Activated effector memory CD4-positive, alpha-beta T cell treated with anti-CD3 and anti-CD28 coated beads, Interleukin-2, amount 50 U/mL, for 16 hours (primary cell): ENCODE measurements at regions not wholly inside any gene's neighbourhood (a gene's known extent, or its start where the extent isn't known, plus 50 kb on each side); places are given as distances from the start of the nearest gene placed in this dataset.

Experiments
- DNase-seq: peaks from one replicate; pipeline ENCODE4 v3.0.0-alpha.2; 2020

DNA sequence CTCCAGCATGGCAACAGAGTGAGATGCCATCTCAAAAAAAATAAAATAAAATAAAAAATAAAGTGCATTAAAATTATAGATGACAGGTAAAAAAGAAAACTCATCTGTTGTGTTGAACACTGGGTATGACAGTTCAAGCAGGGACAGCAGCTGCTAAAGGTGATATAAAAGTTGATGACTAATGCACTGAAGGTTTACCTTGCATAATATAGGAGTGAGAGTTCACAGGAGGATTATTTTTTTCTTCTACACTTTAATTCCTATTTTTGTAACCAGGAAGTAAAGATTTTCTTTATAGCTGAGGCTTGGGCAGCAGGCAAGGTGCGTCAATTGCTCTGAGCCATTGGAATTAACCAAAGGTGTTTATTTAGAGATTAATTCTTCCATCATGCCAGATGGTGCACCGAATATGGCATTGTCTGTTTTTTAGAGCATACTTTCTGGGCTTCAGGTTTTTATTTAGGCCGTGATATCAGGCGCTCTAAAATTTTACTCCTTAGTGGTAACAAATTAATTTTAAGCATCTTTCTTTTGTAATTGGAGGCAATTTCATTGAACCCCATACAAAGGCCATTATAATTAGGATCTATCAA, 337.0 kb upstream of the SLC10A2 start:
- DNase-seq = no peak

DNA sequence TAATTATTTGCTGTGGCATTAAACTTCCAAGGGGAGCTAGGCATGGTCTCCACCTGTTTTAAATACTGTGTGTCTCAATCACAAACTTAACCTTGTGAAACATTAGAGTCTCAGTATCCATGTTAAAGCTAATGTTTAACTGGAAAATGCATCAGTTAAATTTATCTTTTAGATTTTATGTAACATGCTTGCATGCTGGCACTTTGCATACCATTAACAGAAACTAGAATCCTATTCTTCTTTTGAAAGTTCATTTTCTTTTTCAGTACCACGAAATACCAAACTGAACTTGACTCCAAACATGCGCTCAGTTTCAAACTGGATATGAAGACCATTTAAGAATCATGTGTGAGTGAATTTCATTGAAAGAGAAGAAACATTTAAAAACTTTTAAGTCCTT, 328.9 kb upstream of the SLC10A2 start:
- DNase-seq = no peak

DNA sequence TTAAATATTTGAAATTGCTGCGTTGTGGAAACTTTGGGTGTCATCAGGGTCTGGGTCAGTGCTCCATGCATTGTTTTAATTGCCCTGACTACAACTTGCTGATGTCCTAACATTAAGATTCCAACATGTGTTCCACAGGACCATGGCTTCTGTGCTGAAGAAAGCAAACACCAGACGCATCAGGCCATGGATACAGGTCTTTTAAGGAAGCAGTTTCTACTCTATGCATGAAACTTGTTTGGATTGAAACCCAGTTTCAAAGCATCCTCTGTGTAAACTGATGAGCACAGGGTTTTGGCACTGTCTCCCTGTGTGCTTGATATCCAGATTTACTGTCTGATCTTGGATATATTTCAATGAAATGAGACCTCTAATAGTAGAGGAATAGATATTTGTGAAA, 328.4 kb upstream of the SLC10A2 start:
- no peak for DNase-seq

DNA sequence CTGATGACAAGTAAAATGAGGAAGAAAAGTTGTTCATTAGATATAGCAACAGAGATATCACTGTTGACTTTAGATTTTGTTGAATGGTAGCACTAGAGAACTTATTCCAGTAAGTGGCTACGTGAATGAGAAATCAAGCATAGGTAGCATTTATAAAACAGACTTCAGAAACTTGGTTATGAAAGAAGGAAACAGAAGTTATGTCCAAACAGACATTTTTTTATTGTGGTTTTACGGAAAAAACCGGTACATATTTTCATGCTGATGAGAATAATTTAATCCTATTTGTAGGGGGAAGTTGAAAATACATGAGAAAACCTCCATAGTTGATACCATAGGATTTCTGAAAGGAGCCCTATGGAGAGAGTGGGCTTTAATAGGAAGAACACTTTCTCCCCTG, 325.7 kb upstream of the SLC10A2 start:
- no peak for DNase-seq

DNA sequence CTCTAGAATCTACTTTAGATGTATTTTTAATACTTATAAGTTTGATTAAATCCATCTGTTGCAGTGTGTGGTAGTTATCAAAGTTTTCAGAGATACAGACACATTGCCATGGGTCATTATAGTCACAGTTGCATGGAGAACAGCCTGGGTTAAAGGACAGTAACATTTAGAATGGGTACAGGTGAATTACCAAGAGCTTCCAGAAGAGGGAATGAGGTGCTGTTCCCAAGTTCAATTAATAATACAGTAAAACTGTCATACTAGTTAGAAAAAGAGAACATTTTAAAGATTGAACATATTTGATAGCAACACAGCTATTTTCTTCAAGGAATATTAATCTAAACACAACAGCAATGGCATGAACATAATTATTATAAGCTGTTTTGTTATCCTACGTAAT, 322.6 kb upstream of the SLC10A2 start:
- DNase-seq = no peak

DNA sequence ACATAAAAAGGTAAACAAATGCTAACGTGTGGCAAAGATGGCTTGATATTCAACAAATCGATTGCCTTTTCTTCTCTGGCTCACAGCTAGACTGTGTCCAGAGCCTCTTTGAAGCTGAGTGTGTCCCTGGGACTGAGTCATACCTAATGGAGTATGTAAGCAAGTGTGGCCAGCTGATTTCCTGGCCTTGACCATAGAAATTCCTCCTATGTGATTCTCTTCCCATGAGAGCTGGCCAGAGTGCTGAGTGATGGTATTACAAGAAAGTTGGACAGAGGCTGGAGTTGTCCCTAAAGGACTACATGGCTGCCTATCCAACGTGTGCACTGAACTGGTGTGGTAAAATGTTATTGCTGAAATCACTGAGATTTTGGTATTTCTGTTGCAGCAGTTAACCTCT, 320.1 kb upstream of the SLC10A2 start:
- no peak for DNase-seq

DNA sequence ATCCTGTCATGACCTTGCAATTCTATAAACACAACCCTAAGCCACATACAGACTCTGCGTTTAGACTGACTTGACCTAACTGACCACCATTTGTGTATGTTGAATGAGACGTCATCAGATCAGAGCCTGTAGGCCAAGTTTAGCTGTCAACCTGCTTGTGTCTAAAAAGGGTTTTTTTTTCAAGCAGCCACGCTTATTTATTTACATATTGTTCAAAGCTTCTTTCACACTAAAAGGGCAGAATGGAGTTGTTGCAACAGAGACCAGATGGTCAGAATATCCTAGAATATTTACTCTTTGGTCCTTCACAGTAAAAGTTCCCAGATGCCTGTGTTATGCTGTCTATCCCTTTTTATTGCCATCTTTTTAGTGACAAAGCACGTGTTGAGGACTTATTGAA, 307.7 kb upstream of the SLC10A2 start:
- DNase-seq = no peak

DNA sequence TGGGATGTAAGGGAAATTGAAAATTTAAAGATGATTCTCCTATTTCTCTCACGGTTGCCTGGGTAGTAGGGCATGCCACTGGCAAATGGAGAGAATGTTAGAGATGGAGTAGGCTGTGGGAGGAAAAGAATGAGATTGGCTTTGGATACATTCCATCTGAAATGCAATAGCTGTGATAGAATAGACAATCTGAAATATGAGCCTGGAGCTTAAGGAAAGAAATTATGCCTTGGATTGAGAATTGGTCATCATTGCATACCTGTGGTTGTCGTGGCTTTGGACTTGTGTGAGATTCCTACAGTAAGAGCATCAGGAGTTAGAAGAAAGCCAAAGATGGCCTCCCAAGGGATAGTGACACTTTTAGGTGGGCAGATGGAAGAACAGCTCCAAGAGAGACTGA, 305.1 kb upstream of the SLC10A2 start:
- DNase-seq = no peak

DNA sequence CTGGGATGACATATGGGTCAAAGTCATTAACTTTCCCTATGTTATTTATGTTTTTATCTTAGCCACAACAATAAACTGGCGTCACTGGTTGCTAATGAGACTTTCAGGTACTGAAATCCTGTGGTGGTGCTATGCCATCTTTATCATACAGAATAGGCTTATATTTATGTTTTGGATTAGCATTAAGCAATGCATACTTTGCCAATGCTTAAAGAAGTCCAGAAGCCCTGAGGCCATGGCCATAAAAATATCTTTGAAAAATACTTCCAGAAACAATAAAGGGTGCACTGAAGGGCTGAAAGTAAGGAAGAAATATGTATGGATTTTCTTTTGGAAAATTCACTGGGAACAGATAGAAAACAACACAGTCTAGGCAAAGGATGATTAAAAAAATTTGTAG, 304.6 kb upstream of the SLC10A2 start:
- DNase-seq = no peak

DNA sequence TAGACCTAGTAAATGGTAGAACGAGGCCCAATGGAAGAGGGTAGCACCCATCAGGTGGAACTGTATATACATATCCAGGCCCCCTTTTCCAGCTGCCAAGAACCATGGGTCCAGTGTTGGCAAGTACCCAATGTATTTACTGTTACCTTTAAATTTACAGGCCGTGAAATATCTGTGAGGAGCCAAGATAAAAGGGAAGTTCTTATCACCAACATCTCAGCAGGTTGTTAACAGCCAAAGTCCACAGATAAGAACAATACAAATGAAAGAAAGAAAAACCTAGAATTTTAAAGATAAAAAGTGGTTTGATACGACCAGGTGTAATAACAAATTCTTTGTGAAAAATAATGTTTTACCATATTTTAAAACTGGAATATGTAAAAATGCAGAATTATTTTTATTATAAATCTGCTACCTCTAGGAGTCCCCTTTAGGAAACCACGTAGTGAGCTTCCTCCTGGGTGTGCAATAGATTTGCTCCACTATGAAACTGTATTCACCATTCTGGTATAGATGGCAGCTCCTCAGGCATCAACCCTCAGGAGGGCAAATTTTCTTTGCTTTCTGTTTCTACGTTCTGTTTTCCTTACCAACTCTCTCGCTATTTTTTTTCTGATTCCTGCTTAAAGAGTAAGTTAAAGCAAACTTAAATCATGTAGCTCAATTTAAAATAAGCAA, 292.2 kb upstream of the SLC10A2 start:
- DNase-seq = no peak

DNA sequence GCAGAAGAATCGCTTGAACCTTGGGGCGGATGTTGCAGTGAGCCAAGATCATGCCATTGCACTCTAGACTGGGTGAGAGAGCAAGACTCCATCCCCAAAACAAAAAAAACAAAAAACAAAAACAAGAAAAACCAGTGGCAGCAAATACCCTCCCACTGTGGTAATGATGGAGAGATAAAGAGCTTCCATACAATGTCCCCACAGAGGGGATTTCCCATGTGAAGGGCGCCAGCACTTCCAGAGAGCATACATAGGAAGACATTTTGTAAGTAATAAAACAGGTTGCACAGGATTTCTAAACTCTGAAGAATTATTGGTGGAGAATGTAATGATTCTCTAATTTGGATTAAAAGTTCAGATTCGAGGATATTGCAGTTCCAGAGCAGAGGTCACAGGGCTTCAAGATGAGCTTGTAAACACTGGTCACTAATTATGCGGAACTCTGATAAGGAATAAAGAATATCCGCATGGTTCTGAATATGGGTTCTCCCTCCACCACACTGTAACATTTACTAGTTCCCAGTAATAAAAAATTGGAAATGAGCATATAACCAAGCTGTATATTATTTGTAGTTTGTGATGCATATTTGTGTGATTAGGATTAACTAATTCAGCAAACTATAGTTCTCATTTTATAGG, 290.1 kb upstream of the SLC10A2 start:
- DNase-seq = no peak

DNA sequence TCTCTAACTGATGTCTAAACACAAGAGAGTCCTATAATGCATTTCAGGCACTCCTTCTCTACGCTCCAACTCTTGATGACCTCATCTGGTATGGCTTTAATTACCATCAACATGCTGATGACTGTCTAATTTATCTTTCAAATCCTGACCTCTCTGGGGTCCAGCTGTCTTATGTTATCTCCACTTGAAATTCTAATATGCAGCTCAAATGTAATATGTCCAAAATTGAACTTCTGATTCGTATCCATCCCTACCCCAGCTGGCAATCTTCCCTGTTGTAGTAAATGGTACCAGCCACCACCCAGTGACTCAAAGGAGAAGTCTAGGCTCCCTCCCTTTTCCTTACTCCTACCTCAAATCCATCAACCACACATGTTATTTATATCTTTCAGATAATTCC, 288.0 kb upstream of the SLC10A2 start:
- no peak for DNase-seq

DNA sequence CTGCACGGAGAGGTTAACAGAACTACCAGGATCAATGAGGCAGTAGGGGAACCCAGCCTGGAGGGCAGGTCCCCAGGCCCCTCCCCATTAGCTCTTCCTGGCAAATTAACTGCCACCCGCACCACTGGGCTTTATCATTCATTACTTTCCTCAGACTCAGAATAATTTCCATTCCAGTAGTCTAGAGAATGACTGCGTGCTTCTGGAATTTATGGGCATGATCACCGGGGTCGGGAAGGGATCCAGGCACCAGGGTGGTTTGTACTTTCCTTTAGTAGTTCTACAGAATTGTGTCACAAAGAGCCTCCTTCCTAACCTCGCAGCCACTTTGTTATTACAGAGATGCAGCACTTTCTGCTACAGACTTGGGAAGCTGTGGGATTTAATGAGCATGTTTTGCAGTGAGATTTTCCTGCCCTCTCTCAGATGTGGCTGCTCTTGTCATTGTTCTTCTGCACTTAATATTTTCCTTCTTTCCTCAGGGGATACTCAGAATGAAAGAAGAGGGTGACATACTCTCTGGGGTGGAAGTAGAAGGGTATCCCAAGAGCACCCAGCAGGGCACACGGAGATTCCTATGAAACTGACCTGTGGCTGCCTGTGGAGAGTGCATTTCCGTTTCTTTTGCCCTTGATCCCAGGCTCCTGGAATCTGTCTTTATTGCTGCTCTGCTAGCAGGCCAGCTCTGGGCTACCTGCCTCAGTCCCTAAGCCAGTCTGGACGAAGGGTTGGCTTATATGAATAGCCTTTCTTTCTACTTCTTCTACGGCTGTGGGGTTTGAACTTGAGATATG, 285.0 kb upstream of the SLC10A2 start:
- DNase-seq = no peak

DNA sequence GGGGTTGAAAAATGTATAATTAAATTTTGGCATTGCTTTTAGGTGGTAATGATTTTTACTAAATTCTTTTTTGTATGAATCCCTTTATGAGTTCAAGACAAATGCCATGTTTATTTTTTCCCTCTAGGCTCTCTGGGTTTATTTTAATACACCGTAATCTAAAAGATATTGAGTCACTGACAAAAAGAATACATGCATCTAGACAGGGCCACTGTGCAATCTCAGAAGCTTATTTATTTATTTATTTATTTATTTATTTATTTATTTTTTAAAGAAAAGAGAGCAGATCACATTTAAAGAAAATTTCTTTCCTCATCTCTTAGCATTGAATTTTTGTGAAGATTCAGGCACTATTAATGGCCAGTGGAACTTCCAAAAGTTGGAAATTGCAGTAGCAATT, 283.9 kb upstream of the SLC10A2 start:
- no peak for DNase-seq

DNA sequence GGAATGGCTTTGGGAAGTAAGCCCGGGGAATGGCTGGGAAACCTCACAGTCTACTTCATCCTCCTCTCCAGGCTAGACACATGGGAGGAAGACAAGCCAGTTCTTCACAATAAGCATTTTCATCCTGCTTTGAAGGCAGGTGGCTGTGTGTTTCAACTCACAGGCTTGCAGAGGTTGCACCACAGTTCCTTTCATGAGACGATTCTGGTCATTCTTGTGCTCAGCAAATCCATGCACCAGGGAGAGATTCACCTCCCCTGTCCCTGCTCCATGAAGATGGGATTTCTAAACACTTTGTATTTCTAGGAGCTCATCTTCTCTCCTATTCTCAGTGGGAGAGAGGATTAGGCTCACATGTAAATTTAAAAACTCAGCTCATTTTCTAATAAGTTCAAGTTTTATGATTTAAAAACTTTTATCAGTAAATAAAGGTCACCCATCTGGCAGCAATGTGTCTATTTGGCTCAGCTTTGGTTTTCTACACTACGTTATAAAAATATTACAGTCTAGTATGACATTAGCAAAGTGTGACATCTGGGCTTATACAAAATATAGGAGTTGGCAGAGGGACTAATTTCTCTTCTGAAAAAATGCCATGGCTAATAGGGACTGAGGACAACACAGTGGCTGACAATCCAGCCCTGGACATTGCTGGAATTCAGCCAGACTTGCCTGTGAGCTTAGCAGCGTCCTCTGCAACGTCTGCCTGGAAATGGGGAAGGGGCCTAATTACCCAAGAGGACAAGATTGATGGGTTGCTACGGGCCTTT, 283.2 kb upstream of the SLC10A2 start:
- no peak for DNase-seq

DNA sequence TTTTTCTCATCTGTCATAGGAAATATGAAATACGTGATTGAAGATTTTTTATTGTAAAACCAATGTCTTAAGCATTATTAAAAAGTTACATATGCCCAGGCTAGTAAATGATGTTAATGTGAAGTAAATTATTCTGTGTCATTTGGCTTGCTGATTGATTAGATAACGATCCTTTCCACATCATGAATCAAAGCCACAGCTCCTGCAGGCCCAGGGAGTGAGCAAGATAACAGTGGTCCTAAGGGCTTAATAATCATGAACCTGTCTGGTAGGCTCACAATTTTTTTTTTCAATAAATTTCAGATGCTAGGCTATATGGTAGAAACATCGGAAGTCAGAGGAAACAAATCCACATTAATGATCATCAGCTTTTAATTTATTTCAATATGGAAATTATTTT, 269.0 kb upstream of the SLC10A2 start:
- DNase-seq = no peak

DNA sequence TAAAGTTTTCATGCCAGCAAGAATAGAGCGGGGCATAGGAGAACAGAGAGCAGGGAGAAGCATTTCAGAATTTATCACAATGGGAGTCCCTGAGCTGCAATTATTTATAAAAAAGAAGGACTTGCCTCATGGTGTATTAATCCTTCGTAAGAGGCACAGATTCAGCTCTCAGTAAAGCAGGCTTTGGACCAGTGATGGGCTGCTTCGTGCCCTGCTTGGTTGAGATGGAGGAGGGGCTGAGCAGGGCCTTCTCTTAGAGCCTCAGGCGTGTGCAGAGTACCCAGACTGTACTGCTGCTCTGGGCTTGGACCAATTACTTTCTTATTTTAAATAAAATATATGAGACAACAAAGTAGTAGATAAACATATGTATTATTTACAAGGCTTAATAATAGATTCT, 265.7 kb upstream of the SLC10A2 start:
- no peak for DNase-seq

DNA sequence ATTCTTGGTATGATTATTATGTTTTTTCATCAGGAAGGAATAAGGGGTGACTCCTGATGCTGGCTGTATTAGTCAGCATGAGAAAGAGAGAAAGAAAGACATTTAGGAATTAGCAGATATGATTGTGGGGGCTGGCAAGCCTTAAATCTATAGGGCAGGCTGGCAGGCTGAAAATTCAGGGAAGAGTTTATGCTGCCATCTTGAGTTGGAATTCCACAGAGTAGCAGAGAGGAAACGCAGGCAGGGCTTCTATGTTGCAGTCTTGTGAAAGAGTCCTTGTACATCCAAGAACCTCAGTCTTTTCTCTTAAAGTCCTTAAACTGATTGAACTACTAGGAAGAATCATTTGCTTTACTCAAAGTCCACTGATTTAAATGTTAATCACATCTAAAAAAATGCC, 262.7 kb upstream of the SLC10A2 start:
- no peak for DNase-seq

DNA sequence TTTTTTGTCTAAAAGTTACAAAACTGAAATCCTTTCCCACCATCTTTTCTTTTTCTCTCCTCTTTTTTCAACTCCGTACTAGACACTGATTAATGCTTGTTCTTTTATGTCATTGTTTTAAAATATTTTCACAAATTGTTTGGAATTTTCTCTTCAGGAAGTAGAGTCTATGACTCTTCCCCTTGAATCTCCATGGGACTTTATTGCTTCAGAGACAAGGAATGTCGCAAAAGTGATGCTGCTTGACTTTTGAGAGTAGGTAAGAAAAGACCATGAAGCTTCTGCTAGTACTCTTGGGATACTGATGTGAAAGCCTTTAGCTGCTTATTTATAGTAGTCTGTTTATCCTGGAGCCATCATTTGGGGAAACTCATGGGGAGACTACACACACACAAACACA, 260.1 kb upstream of the SLC10A2 start:
- DNase-seq = no peak

DNA sequence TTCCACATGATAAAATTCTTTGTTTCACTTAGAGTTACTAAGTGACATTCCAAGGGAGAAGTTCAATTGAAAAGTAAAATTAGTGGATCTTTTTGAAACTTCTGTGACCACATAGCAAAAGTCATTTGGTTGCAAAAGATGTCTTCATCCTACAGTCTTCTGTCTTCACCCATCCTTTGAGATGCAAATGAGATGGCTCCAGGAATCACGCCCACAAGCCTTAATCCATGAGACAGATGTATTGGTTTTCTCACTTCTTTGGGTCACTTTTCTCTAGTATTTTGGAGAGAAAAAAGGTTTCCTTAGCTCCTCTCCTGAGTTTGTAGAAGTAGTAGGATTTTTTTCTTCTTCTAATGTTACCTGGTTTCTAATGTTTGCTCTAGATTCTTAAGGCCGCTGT, 259.5 kb upstream of the SLC10A2 start:
- no peak for DNase-seq

DNA sequence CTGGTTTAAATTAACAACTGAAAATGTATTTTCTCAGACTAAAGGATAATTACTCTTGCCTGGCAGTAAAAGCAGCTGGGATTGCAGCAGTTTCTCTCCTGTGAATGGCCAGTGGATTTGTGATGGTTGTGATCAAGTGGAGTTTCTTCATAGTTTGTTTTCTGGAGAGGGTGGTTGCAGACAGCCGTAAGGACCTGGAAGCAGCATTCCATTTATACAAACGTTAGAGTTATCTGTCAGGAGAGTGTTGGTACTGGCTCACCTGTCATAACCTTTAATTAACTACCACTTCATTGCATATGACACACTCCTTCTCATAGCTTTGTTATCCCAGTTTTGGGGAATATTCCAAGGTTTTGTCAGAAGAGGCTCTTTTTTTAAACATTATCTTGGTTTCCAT, 258.4 kb upstream of the SLC10A2 start:
- no peak for DNase-seq

DNA sequence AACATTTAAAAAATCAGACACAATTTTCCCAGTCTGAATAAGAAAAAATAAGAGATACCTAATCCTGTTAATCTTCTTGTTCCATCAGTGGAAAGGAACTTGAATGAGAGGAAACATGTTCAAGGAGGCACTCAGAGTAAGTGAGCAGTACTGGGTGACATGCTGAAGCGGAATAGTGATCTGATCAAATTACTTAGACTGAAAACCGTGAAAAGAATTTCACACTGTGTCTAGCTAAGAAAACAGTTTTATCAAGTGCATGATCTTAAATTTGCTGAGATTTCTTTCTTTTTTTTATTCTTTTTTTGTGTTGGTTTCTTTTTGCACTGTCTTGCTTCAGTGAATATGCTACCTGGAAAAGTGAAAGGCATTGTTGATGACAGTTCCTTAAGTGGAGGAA, 249.5 kb upstream of the SLC10A2 start:
- DNase-seq = no peak

DNA sequence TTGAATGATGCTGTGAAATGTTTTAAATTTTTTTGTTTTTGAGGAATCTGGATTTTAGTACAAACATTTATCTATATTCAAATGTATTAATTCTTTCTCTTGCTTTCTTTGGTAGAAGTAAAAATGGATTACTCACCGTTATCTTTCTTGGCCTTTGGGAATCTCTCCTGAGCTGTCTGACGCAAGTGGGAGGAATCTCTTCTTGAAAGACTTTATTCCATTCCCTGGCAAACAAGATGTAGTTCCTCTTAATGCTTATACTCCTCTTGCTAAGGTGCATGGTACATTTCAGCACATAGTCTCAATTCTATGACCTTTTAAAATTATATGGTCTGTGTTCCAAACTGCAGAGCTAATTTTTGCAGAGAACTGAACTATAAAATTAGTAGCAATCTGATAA, 246.2 kb upstream of the SLC10A2 start:
- DNase-seq = no peak
